Spleen (tissue), 11 donors: ENCODE measurements at regions not wholly inside any gene's neighbourhood (a gene's known extent, or its start where the extent isn't known, plus 50 kb on each side); places are given as distances from the start of the nearest gene placed in this dataset.

Experiments used
- DNase-seq: peaks from one replicate; pipeline ENCODE4 v3.0.0-alpha.2; 2020
- H3K27ac ChIP-seq, 8 donors: fragments of 200-600 bp; sonication (generic) in 7 of 8; 1 replicate in 4 of 8; 2 replicates in 4 of 8; pipeline versions ENCODE4 v1.5.0 to v1.8.0; 2016 to 2021; ENCODE audit warnings: inconsistent platforms in 4 of 8, mild to moderate bottlenecking in 4 of 8, moderate library complexity in 1 of 8
- H3K27me3 ChIP-seq, 7 donors: fragments of 200-600 bp; sonication (generic) in 6 of 7; replicated peaks in 1 of 7; 1 replicate in 4 of 7; 2 replicates in 3 of 7; pipeline versions ENCODE4 v1.5.0 to v1.8.0; 2016 to 2021; ENCODE audit warnings: inconsistent platforms in 3 of 7, mild to moderate bottlenecking in 1 of 7
- H3K36me3 ChIP-seq, 6 donors: fragments of 200-600 bp; sonication (generic) in 5 of 6; 1 replicate in 4 of 6; 2 replicates in 2 of 6; pipeline versions ENCODE4 v1.5.0 to v1.8.0; 2016 to 2021; ENCODE audit warnings: inconsistent platforms in 2 of 6
- H3K4me1 ChIP-seq, 6 donors: fragments of 200-600 bp; sonication (generic) in 5 of 6; 1 replicate in 3 of 6; 2 replicates in 3 of 6; pipeline versions ENCODE4 v1.5.0 to v1.8.0; 2016 to 2021; ENCODE audit warnings: inconsistent platforms in 3 of 6
- H3K4me3 ChIP-seq, 8 donors: fragments of 200-600 bp; sonication (generic) in 7 of 8; 1 replicate in 4 of 8; 2 replicates in 4 of 8; pipeline versions ENCODE4 v1.5.0 to v1.8.0; 2016 to 2021; ENCODE audit warnings: inconsistent platforms in 4 of 8, mild to moderate bottlenecking in 4 of 8, moderate library complexity in 2 of 8
- H3K9me3 ChIP-seq, 8 donors: fragments of 200-600 bp; sonication (generic) in 7 of 8; 1 replicate in 4 of 8; 2 replicates in 4 of 8; pipeline versions ENCODE4 v1.5.0 to v1.8.0; 2016 to 2021; ENCODE audit warnings: inconsistent platforms in 4 of 8
- CTCF ChIP-seq, 11 experiments: fragments of 200-600 bp in 7 of 11; fragments of 450-650 bp in 4 of 11; sonication (generic) in 4 of 11; IDR thresholded peaks in 8 of 11; conservative IDR thresholded peaks in 3 of 11; 1 replicate in 7 of 11; 2 replicates in 4 of 11; pipeline versions ENCODE4 v1.4.0 to v1.8.0; 2016 to 2021; ENCODE audit warnings: antibody characterized with exemption in 11 of 11, inconsistent platforms in 4 of 11, mild to moderate bottlenecking in 1 of 11
- POLR2A ChIP-seq, 3 donors: fragments of 450-650 bp; IDR thresholded peaks; one replicate each; pipeline ENCODE4 v1.5.1; 2017; ENCODE audit warnings: antibody characterized with exemption in 3 of 3, mild to moderate bottlenecking in 1 of 3
- POLR2AphosphoS5 ChIP-seq, 3 donors: sonication (generic); formaldehyde crosslinking; IDR thresholded peaks; one replicate each; pipeline ENCODE4 v1.5.1; 2017; ENCODE audit warnings: antibody characterized with exemption in 3 of 3
- WGBS, 5 donors: extraction: QIAGEN DNeasy Blood & Tissue Kit in 3 of 5; methylation state at CpG; one replicate each; pipeline versions ENCODE4 v1.1.5 to v1.1.7; 2013 to 2018; 5-methylcytosine and 5-hydroxymethylcytosine counted together
- intact Hi-C: fragments of 100-400 bp; cut with DNase I; formaldehyde crosslinking; loops from one replicate; pipeline ENCODE4 v1.15.0; 2023; ENCODE audit warnings: low total_unique reads
- donor health status: healthy with polysubstance abuse.
- donor health status: DM: no; HTN: no; CAD: no; lungs with moderate emphysema.
- donor health status: DM: no; HTN: no; CAD: no.
- donor health status: Bipolar disorder and iron deficiency.
- donor health status: healthy.
- donor health status: DM: no; HTN: no; CAD: no.
- donor health status: DM: yes; HTN: yes; CAD: no.

GRCh38 chr1:93739472-93739871 is 57.8 kb upstream of the BCAR3 start:
- Histone ChIP-seq H3K4me3 (no peak overlapping the region), H3K27ac (no peak overlapping the region), H3K27me3 (no peaks in the 10 kb centered on the region), H3K9me3 (no peaks in the 10 kb centered on the region), H3K4me1 (peaks cover 0 to 11% (median under 1%) of the 10 kb centered on the region in 6 donors), H3K36me3 (no peaks in the 10 kb centered on the region)
- intact Hi-C loops: no loop called here
- 94 to 99% (median 98%) methylated on average over 5 of the region's 5 CpGs for WGBS, 5 donors
- no peak for TF ChIP-seq CTCF (IDR thresholded peaks at IDR 0.05 in 8 of 11, conservative IDR thresholded peaks at IDR 0.05 in 3 of 11)
- TF ChIP-seq POLR2A (IDR thresholded peaks at IDR 0.05): no peak
- no peak for TF ChIP-seq POLR2AphosphoS5 (IDR thresholded peaks at IDR 0.05)
- no peak for DNase-seq

- Histone ChIP-seq H3K4me1 (peaks cover 0 to 11% (median 0%) of the 10 kb centered on the region in 6 donors), H3K27ac (no peak overlapping the region), H3K36me3 (no peaks in the 10 kb centered on the region), H3K9me3 (no peaks in the 10 kb centered on the region), H3K4me3 (no peak overlapping the region), H3K27me3 (no peaks in the 10 kb centered on the region)
- no peak for DNase-seq
- intact Hi-C loops: no loop called here
- TF ChIP-seq CTCF (IDR thresholded peaks at IDR 0.05 in 8 of 11, conservative IDR thresholded peaks at IDR 0.05 in 3 of 11): no peak
- TF ChIP-seq POLR2AphosphoS5 (IDR thresholded peaks at IDR 0.05): no peak
- no peak for TF ChIP-seq POLR2A (IDR thresholded peaks at IDR 0.05)
- 79 to 91% (median 88%) methylated on average over 5 of the region's 5 CpGs for WGBS, 5 donors
Measured at GRCh38 chr1:93738926-93739325, 57.3 kb upstream of the BCAR3 start.

- no peaks in the 10 kb centered on the region for H3K9me3 ChIP-seq
- 93 to 98% (median 96%) methylated on average over 6 to 7 of the region's 7 CpGs for WGBS, 5 donors
- no peaks in the 10 kb centered on the region for H3K27me3 ChIP-seq
- peaks cover 0 to 11% (median 0%) of the 10 kb centered on the region in 6 donors for H3K4me1 ChIP-seq
- no peak overlapping the region for H3K27ac ChIP-seq
- H3K36me3 ChIP-seq: no peaks in the 10 kb centered on the region
- DNase-seq: no peak
- H3K4me3 ChIP-seq: no peak overlapping the region
- intact Hi-C loops: no loop called here
- no peak for TF ChIP-seq CTCF (IDR thresholded peaks at IDR 0.05 in 8 of 11, conservative IDR thresholded peaks at IDR 0.05 in 3 of 11)
- TF ChIP-seq POLR2A (IDR thresholded peaks at IDR 0.05): no peak
- TF ChIP-seq POLR2AphosphoS5 (IDR thresholded peaks at IDR 0.05): no peak
Measured at GRCh38 chr1:93738075-93738622, 56.5 kb upstream of the BCAR3 start.

GRCh38 chr1:93735722-93736121 is 54.1 kb upstream of the BCAR3 start:
- DNase-seq: no peak
- no peaks in the 10 kb centered on the region for H3K9me3 ChIP-seq
- H3K27me3 ChIP-seq: no peaks in the 10 kb centered on the region
- WGBS, 5 donors: 95 to 99% (median 97%) methylated on average over 3 of the region's 3 CpGs
- no peak overlapping the region for H3K27ac ChIP-seq
- no peak overlapping the region for H3K4me3 ChIP-seq
- H3K36me3 ChIP-seq: no peaks in the 10 kb centered on the region
- peaks cover 0 to 17% (median 3%) of the 10 kb centered on the region in 6 donors for H3K4me1 ChIP-seq
- TF ChIP-seq POLR2AphosphoS5 (IDR thresholded peaks at IDR 0.05): no peak
- no peak for TF ChIP-seq CTCF (IDR thresholded peaks at IDR 0.05 in 8 of 11, conservative IDR thresholded peaks at IDR 0.05 in 3 of 11)
- TF ChIP-seq POLR2A (IDR thresholded peaks at IDR 0.05): no peak
- intact Hi-C loops: no loop called here
